Ascending aorta (tissue), 2 donors: ENCODE measurements at regions not wholly inside any gene's neighbourhood (a gene's known extent, or its start where the extent isn't known, plus 50 kb on each side); places are given as distances from the start of the nearest gene placed in this dataset.
"Not testable (repeated sequence)": the region's sequence is repeated elsewhere in the genome, so short reads cannot be mapped to it uniquely, and the experiment has no call there.

Experiments
- DNase-seq, 2 donors: peaks; one replicate each; pipeline ENCODE4 v3.0.0-alpha.2; 2019; ENCODE audit warnings: low spot score in 2 of 2
- H3K27ac ChIP-seq, 2 donors: fragments of 200-600 bp; sonication (generic); one replicate each; pipeline ENCODE4 v1.5.1; 2016 to 2017; ENCODE audit warnings: mild to moderate bottlenecking in 1 of 2
- H3K27me3 ChIP-seq: fragments of 200-600 bp; sonication (generic); one replicate; pipeline ENCODE4 v1.5.1; 2017
- H3K36me3 ChIP-seq, 2 donors: fragments of 200-600 bp; sonication (generic); one replicate each; pipeline ENCODE4 v1.5.1; 2016
- H3K4me1 ChIP-seq, 2 donors: fragments of 200-600 bp; sonication (generic); one replicate each; pipeline ENCODE4 v1.5.1; 2016 to 2017; ENCODE audit warnings: mild to moderate bottlenecking in 1 of 2
- H3K4me3 ChIP-seq, 2 donors: fragments of 200-600 bp; sonication (generic); one replicate each; pipeline ENCODE4 v1.5.1; 2016 to 2017; ENCODE audit warnings: mild to moderate bottlenecking in 1 of 2
- H3K9me3 ChIP-seq, 2 donors: fragments of 200-600 bp; sonication (generic); one replicate each; pipeline ENCODE4 v1.5.1; 2016
- intact Hi-C: fragments of 100-400 bp; cut with DNase I; formaldehyde crosslinking; loops from one replicate; pipeline ENCODE4 v1.15.1; 2023
- TF ChIP-seq, protein P1 (sequence below), 3 experiments: fragments of 200-600 bp in 2 of 3; fragments of 450-650 bp in 1 of 3; sonication (generic) in 2 of 3; IDR thresholded peaks; one replicate each; pipeline ENCODE4 v1.5.1; 2016 to 2019; ENCODE audit warnings: antibody characterized with exemption in 3 of 3, mild to moderate bottlenecking in 1 of 3, moderate library complexity in 1 of 3

DNA sequence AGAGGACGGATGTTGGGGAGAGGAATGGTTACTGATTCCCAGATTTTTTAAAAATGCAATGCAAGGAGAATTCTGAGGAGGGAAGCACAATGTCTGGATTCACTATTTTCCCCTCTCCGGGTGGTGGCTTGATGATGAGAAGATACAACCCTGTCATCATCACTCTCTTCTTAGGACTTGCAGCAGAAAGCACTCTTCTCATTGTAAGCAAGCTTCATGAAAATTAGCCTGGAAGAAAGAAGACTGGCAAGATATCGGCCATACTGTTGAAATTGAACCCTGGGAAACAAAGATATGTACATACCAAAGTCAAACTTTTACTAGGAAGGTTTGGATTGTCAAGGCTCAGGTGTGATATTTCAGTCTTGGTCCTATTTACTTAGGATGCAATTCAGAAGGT is 195.7 kb downstream of the EDN1 start:
- intact Hi-C loops, result loop anchor here (10.0 kb wide), 1 partner anchor 881 kb away; no protein-coding TSS in a partner anchor

DNA sequence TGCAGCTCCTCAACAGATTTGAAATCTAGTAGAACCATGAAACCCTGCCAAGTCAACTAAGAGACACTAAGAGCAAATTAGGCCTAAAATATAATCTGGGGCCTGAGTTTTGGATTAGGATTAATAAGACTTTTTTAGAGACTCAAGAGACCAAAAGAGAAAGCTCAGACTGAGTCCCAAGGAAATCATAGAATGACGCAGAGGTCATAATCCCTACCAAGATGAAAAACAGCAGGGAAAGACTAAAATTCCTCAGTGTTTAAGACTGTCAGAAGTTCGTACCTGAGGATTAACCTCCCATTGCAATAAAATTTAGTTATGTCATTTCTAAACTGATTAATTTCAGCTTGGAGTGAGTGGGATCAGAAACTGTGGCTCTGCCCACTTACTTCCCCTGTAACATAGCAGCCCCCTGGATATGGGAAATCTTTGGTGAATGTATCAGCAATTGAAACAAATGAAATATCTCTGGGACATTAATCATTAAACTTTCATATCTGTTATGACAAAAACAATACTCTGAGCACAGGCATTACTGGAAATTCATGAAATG is 200.3 kb downstream of the EDN1 start:
- DNase-seq, result no peak
- no peaks in the 10 kb centered on the region for H3K36me3 ChIP-seq
- no peaks in the 10 kb centered on the region for H3K9me3 ChIP-seq
- no peaks in the 10 kb centered on the region for H3K27me3 ChIP-seq
- H3K4me1 ChIP-seq, result peaks cover 0 to 11% of the 10 kb centered on the region in 2 donors
- H3K27ac ChIP-seq, result peak overlapping the region; percentile 67 to 74
- intact Hi-C loops, result loop anchor here (5.0 kb wide), 1 partner anchor 57 kb away; no protein-coding TSS in a partner anchor
- TF ChIP-seq, protein P1, sequence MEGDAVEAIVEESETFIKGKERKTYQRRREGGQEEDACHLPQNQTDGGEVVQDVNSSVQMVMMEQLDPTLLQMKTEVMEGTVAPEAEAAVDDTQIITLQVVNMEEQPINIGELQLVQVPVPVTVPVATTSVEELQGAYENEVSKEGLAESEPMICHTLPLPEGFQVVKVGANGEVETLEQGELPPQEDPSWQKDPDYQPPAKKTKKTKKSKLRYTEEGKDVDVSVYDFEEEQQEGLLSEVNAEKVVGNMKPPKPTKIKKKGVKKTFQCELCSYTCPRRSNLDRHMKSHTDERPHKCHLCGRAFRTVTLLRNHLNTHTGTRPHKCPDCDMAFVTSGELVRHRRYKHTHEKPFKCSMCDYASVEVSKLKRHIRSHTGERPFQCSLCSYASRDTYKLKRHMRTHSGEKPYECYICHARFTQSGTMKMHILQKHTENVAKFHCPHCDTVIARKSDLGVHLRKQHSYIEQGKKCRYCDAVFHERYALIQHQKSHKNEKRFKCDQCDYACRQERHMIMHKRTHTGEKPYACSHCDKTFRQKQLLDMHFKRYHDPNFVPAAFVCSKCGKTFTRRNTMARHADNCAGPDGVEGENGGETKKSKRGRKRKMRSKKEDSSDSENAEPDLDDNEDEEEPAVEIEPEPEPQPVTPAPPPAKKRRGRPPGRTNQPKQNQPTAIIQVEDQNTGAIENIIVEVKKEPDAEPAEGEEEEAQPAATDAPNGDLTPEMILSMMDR (IDR thresholded peaks at IDR 0.05), result peak in 1 of 3 experiments; percentile 4
- H3K4me3 ChIP-seq, result no peak overlapping the region

More for the DNA sequence above, 195.7 kb downstream of the EDN1 start:
- Histone ChIP-seq H3K36me3 (no peaks in the 10 kb centered on the region), H3K27me3 (no peaks in the 10 kb centered on the region), H3K4me1 (peaks cover 0 to 19% of the 10 kb centered on the region in 2 donors), H3K27ac (no peak overlapping the region), H3K9me3 (no peaks in the 10 kb centered on the region), H3K4me3 (no peak overlapping the region)
- no peak for DNase-seq
- TF ChIP-seq, protein P1 (IDR thresholded peaks at IDR 0.05), result no peak

DNA sequence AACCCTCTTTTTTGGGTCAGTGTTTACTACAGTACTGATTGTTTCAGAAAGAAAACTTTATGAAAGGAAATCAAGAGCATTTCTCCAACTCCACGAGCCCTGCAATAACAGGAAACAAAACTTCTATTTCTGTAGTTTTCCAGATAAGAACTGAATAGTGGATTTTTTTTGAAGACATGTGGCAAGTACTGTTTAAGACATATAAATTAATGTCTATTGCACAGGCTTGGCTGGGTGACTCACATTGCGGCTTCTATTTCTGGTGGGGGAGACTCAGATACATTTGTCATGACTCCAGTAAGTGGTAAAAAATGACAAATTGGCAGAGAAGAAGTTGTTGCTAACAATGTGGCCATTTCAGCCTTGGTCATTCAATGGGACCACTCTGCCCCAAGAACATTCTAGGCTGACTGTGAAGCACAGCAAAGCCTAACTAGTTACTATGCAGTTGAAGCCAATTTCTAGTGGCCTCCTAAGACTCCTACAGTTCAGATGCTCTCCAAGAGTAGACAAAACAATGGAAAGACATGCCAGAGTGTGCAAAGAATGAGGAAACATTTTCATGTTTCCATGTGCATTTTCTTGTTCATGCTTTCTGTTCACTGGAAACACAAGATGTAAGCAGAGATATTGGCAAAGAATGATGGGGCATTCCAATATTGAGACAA is 200.9 kb downstream of the EDN1 start:
- H3K9me3 ChIP-seq, result no peaks in the 10 kb centered on the region
- H3K36me3 ChIP-seq, result no peaks in the 10 kb centered on the region
- DNase-seq, result peak in 1 of 2 donors; percentile 84
- H3K4me3 ChIP-seq, result no peak overlapping the region
- H3K4me1 ChIP-seq, result peaks cover 0 to 11% of the 10 kb centered on the region in 2 donors
- intact Hi-C loops, result loop anchor here (5.0 kb wide), 1 partner anchor 56 kb away; no protein-coding TSS in a partner anchor
- no peaks in the 10 kb centered on the region for H3K27me3 ChIP-seq
- TF ChIP-seq, protein P1 (IDR thresholded peaks at IDR 0.05), result no peak
- H3K27ac ChIP-seq, result peak overlapping the region; percentile 67 to 74

DNA sequence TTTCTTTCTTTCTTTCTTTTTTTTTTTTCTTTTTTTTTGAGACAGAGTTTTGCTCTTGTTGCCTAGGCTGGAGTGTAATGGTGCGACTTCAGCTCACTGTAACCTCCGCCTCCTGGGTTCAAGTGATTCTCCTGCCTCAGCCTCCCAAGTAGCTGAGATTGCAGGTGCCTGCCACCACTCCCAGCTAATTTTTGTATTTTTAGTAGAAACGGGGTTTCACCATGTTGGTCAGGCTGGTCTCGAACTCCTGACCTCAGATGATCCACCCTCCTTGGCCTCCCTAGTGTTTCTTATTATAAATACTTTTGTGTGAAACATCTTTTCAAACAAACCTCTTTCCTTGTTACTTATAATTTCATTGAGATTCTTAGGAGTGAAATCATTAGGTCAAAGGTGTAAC is 202.8 kb downstream of the EDN1 start:
- H3K4me3 ChIP-seq, H3K27ac ChIP-seq, H3K36me3 ChIP-seq, DNase-seq, H3K27me3 ChIP-seq, H3K9me3 ChIP-seq: not testable (repeated sequence)
- intact Hi-C loops, result loop anchor here (5.0 kb wide), 1 partner anchor 54 kb away; no protein-coding TSS in a partner anchor
- H3K4me1 ChIP-seq, result peaks cover 0 to 11% of the 10 kb centered on the region in 2 donors

DNA sequence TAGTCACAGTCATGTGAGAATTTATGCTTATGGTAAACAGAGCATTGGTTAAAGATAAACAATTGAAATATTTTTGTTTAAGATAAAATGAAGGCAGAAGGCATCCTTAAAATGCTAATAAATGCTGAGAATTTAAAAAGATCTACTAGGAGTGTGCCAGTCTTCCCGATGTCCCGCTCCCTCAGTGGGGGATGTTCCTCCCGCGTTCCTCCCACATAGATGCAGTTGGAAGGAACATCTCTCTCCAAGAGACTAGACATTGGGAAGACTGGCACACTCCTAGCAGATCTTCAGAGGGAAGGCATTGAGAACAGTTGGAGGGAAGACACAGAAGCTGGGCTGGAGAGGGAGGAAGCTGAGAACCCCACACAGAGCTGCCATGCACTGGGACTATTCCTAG is 203.3 kb downstream of the EDN1 start:
- no peak for DNase-seq
- intact Hi-C loops, result loop anchor here (5.0 kb wide), 1 partner anchor 54 kb away; no protein-coding TSS in a partner anchor
- Histone ChIP-seq H3K4me1 (peaks cover 0 to 11% of the 10 kb centered on the region in 2 donors), H3K27ac (no peak overlapping the region), H3K27me3 (no peaks in the 10 kb centered on the region), H3K4me3 (no peak overlapping the region), H3K9me3 (no peaks in the 10 kb centered on the region), H3K36me3 (no peaks in the 10 kb centered on the region)
- TF ChIP-seq, protein P1 (IDR thresholded peaks at IDR 0.05), result no peak

DNA sequence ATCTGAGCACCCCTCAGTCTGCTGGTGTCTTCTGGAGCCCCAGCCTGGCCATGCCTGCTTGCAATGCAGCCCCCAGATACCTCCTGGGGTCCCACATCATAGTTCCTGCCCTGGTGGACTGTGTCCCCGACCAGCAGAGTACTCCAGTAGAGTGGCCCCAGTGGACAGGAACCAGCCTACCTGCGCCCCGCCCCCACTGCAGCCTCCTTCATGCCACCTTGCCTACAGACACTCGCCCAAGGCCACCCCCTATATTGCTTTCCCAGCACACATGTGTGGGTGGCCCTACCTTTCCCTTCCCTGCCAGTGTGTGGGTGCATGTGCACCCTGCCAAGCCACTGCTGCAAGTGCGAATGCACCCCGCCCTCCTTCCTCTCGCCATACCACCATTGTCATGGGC is 204.0 kb downstream of the EDN1 start:
- intact Hi-C loops, result loop anchor here (5.0 kb wide), 1 partner anchor 53 kb away; no protein-coding TSS in a partner anchor
- Histone ChIP-seq H3K9me3 (no peaks in the 10 kb centered on the region), H3K4me1 (peaks cover 0 to 11% of the 10 kb centered on the region in 2 donors), H3K36me3 (no peaks in the 10 kb centered on the region), H3K4me3 (no peak overlapping the region), H3K27me3 (no peaks in the 10 kb centered on the region), H3K27ac (no peak overlapping the region)
- no peak for DNase-seq
- TF ChIP-seq, protein P1 (IDR thresholded peaks at IDR 0.05), result no peak
